ENCODE measurements at regions not wholly inside any gene's neighbourhood (a gene's known extent, or its start where the extent isn't known, plus 50 kb on each side); places are given as distances from the start of the nearest gene placed in this dataset.
"Not testable (repeated sequence)": the region's sequence is repeated elsewhere in the genome, so short reads cannot be mapped to it uniquely, and the experiment has no call there.

DNA sequence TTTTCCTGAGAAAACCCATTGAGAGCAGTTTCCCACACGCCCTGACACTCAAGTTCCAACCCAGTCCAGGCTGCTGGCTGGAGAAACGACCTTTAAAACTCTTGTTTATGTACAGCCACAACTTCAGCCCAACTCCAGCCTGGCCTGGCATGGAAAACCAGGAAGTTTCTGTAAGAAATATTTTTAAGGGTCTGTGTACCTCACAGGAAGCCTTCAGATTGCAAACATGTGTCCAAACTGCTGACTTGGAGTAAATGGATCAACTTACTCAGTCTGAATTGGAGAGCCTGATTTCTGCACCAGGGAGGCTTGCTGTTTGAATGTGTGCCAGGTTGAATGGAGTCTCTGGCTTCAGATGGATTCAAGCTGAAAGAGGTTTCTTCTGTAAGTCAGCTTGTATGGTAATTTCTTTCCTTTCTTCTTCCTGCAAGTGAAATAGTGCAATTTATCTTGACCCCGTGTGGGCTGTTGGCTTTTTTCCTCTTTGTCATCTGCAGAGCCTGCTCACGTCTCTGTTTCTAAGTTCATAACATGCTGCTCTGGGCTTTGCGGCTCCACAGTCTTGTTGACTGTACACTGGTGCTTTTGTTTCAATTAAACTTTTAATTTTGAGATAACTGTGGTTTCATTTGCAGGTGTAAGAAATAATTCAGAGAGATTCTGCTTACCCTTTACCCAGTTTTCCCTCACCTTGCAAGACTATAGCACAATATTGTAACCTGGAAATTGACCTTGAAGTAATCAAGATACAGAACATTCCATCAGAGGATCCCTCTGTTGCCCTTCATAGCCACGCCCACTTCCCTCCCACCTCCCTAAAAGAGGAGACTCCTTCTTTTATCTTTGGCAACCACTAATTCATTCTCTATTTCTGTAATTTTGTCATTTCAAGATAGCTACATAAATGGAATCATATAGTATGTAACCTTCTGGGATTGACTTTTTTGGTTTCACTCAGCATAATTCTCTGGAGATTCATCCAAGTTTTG is 109.7 kb upstream of the PRMT8 start:
- peak overlapping the region; percentile 91 to 97 (median 96) for H3K27ac Mint-ChIP-seq
- TF ChIP-seq, protein P1, sequence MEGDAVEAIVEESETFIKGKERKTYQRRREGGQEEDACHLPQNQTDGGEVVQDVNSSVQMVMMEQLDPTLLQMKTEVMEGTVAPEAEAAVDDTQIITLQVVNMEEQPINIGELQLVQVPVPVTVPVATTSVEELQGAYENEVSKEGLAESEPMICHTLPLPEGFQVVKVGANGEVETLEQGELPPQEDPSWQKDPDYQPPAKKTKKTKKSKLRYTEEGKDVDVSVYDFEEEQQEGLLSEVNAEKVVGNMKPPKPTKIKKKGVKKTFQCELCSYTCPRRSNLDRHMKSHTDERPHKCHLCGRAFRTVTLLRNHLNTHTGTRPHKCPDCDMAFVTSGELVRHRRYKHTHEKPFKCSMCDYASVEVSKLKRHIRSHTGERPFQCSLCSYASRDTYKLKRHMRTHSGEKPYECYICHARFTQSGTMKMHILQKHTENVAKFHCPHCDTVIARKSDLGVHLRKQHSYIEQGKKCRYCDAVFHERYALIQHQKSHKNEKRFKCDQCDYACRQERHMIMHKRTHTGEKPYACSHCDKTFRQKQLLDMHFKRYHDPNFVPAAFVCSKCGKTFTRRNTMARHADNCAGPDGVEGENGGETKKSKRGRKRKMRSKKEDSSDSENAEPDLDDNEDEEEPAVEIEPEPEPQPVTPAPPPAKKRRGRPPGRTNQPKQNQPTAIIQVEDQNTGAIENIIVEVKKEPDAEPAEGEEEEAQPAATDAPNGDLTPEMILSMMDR (IDR thresholded peaks at IDR 0.05; ENCODE audit: unreplicated experiment in 3 of 3): no peak
- no peaks in the 10 kb centered on the region for H3K9me3 Mint-ChIP-seq
- peak overlapping the region in 1 of 3 experiments; percentile 42 for H3K4me3 Mint-ChIP-seq
- peaks cover 20% of the 10 kb centered on the region for H3K4me1 Mint-ChIP-seq
- no peaks in the 10 kb centered on the region for H3K36me3 Mint-ChIP-seq (ENCODE audit: low read depth)
- peaks cover 8% of the 10 kb centered on the region for H3K27me3 Mint-ChIP-seq (ENCODE audit: low read depth)

DNA sequence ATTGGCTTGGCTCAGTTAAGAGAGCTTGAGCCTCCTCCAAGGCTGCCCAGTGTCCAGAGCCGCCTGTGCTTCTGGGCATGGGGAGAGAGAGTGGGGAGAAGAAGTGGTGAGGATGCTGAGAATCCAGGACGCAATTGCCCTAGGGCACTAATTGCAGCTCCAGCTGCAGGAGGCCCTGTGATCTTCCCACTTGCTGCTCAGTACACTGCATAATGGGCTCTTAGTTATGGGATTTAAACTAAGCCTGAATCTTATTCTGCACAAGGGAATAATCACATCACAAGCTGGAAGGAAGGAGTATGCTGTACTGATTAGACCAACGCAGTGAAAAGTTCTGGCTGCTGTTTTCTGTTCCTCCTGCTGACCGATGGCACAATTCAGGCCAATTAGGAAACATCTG is 101.0 kb upstream of the PRMT8 start:
- Mint-ChIP-seq H3K27ac (no peak overlapping the region), H3K36me3 (ENCODE audit: low read depth) (no peaks in the 10 kb centered on the region), H3K27me3 (ENCODE audit: low read depth) (peaks cover 12% of the 10 kb centered on the region), H3K4me1 (no peaks in the 10 kb centered on the region), H3K9me3 (peaks cover 9% of the 10 kb centered on the region), H3K4me3 (no peak overlapping the region)
- TF ChIP-seq, protein P1 (IDR thresholded peaks at IDR 0.05; ENCODE audit: unreplicated experiment in 3 of 3): no peak

DNA sequence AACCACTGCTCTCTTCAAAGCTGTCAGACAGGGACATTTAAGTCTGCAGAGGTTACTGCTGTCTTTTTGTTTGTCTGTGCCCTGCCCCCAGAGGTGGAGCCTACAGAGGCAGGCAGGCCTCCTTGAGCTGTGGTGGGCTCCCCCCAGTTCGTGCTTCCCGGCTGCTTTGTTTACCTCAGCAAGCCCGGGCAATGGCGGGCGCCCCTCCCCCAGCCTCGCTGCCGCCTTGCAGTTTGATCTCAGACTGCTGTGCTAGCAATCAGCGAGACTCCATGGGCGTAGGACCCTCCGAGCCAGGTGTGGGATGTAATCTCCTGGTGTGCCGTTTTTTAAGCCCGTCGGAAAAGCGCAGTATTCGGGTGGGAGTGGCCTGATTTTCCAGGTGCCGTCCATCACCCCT is 93.4 kb upstream of the PRMT8 start:
- not testable (repeated sequence) for H3K27ac Mint-ChIP-seq; H3K4me1 Mint-ChIP-seq; H3K9me3 Mint-ChIP-seq; H3K36me3 Mint-ChIP-seq (ENCODE audit: low read depth)
- peaks cover 10% of the 10 kb centered on the region for H3K27me3 Mint-ChIP-seq (ENCODE audit: low read depth)
- H3K4me3 Mint-ChIP-seq: peak overlapping the region in 1 of 3 experiments; percentile 30

DNA sequence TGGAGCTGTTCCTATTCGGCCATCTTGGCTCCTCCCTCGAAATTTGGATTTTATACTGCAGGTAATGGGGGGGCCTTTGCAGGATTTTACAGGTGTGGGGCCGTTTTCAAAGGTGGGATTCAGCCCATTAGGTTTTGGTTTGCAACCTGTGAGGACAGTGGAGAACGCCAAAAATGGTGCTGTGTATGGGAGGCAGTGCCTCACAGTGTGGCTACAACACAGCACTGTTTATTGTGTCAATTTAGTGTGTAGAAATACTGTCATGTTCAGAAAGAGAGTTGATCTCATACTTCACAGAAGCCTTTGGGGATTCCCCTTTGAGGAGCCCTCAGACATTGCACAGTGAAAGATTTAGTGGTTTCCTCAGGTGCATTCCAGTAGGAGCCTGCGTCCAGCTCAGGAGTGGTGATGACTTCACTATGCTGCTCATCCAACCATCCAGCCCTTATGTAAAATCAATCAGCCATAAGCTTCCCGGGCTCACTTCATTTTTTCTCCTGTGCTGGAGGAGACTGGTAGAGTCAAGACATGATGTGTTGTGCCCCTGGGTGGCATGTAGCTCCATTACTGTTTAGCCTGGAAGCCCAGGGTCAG is 92.7 kb upstream of the PRMT8 start:
- TF ChIP-seq, protein P1 (IDR thresholded peaks at IDR 0.05; ENCODE audit: unreplicated experiment in 3 of 3): no peak
- peak overlapping the region in 1 of 3 experiments; percentile 30 for H3K4me3 Mint-ChIP-seq
- H3K36me3 Mint-ChIP-seq (ENCODE audit: low read depth): no peaks in the 10 kb centered on the region
- no peak overlapping the region for H3K27ac Mint-ChIP-seq
- peaks cover 15% of the 10 kb centered on the region for H3K9me3 Mint-ChIP-seq
- peaks cover 10% of the 10 kb centered on the region for H3K27me3 Mint-ChIP-seq (ENCODE audit: low read depth)
- H3K4me1 Mint-ChIP-seq: no peaks in the 10 kb centered on the region

DNA sequence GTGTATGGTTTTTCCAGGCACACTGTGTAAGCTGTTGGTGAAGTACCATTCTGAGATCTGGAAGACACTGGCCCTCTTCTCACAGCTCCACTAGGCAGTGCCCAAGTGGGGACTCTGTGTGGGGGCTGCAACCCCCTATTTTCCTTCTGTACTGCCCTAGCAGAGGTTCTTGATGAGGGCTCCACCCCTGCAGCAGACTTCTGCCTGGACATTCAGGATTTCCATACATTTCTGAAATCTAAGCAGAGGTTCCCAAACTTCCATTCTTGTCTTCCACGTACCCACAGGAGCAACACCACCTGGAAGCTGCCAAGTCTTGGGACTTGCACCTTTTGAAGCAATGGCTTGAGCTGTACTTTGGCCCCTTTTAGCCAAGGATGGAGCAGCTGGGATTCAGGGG is 85.2 kb upstream of the PRMT8 start:
- peaks cover 12% of the 10 kb centered on the region for H3K27me3 Mint-ChIP-seq (ENCODE audit: low read depth)
- H3K4me1 Mint-ChIP-seq: no peaks in the 10 kb centered on the region
- peaks cover 52% of the 10 kb centered on the region for H3K9me3 Mint-ChIP-seq
- H3K36me3 Mint-ChIP-seq (ENCODE audit: low read depth): peaks cover 6% of the 10 kb centered on the region
- H3K27ac Mint-ChIP-seq: no peak overlapping the region
- TF ChIP-seq, protein P1 (IDR thresholded peaks at IDR 0.05; ENCODE audit: unreplicated experiment in 3 of 3): no peak
- no peak overlapping the region for H3K4me3 Mint-ChIP-seq

DNA sequence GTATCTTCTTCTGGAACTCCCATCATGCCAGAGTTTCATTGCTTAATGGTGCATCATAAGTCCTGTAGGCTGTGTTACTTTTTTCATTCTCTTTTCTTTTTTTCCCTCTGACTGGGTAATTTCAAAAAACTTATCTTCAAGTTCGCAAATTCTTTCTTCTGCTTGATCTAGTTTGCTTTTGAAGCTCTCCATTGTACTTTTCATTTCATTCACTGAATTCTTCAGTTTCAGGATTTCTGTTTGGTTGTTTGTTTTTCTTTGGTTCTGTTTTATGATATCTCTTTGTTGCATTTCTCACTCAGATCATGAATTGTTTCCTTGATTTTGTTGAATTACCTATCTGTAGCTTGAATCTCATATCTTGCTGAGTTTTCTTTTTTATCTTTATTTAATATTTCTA is 83.3 kb upstream of the PRMT8 start:
- peaks cover 6% of the 10 kb centered on the region for H3K36me3 Mint-ChIP-seq (ENCODE audit: low read depth)
- no peak overlapping the region for H3K27ac Mint-ChIP-seq
- no peak overlapping the region for H3K4me3 Mint-ChIP-seq
- TF ChIP-seq, protein P1 (IDR thresholded peaks at IDR 0.05; ENCODE audit: unreplicated experiment in 3 of 3): no peak
- H3K27me3 Mint-ChIP-seq (ENCODE audit: low read depth): peaks cover 9% of the 10 kb centered on the region
- H3K9me3 Mint-ChIP-seq: peaks cover 49% of the 10 kb centered on the region
- H3K4me1 Mint-ChIP-seq: no peaks in the 10 kb centered on the region

Measured in nephron (organoid).